H9 (cell line): ENCODE measurements at regions not wholly inside any gene's neighbourhood (a gene's known extent, or its start where the extent isn't known, plus 50 kb on each side); places are given as distances from the start of the nearest gene placed in this dataset.

Source experiments
- DNase-seq: peaks from one replicate; pipeline ENCODE4 v3.0.0-alpha.2; 2017
- H2AFZ ChIP-seq: one replicate; pipeline ENCODE4 v1.6.1; 2013; ENCODE audit warnings: mild to moderate bottlenecking, low read length, control low read depth, moderate library complexity
- H2AK5ac ChIP-seq: 2 replicates; pipeline ENCODE4 v1.6.1; 2013; ENCODE audit warnings: low read length, control low read depth, mixed read lengths; ENCODE audit not compliant: insufficient read length
- H2BK120ac ChIP-seq: one replicate; pipeline ENCODE4 v1.6.1; 2013; ENCODE audit warnings: low read depth, mild to moderate bottlenecking, low read length, control low read depth, inconsistent platforms; ENCODE audit not compliant: poor library complexity, severe bottlenecking
- H2BK12ac ChIP-seq: 2 replicates; pipeline ENCODE4 v1.6.1; 2013; ENCODE audit warnings: low read length, control low read depth, mixed read lengths, low read depth; ENCODE audit not compliant: insufficient read length
- H2BK15ac ChIP-seq: 2 replicates; pipeline ENCODE4 v1.6.1; 2013; ENCODE audit warnings: low read depth, low read length, control low read depth
- H2BK20ac ChIP-seq: one replicate; pipeline ENCODE4 v1.6.1; 2013; ENCODE audit warnings: low read depth, mild to moderate bottlenecking, low read length, control low read depth, inconsistent platforms; ENCODE audit not compliant: poor library complexity, severe bottlenecking
- H2BK5ac ChIP-seq: 2 replicates; pipeline ENCODE4 v1.6.1; 2013; ENCODE audit warnings: low read length, control low read depth, mixed read lengths; ENCODE audit not compliant: insufficient read length
- H3K14ac ChIP-seq: 2 replicates; pipeline ENCODE4 v1.6.1; 2013; ENCODE audit warnings: low read length, control low read depth; ENCODE audit not compliant: insufficient read depth
- H3K18ac ChIP-seq: 2 replicates; pipeline ENCODE4 v1.6.1; 2013; ENCODE audit warnings: low read depth, mild to moderate bottlenecking, mixed read lengths, low read length, control low read depth; ENCODE audit not compliant: insufficient read length
- H3K23ac ChIP-seq: 2 replicates; pipeline ENCODE4 v1.6.1; 2013; ENCODE audit warnings: low read length, control low read depth, mixed read lengths, low read depth; ENCODE audit not compliant: insufficient read length
- H3K23me2 ChIP-seq: 2 replicates; pipeline ENCODE4 v1.6.1; 2013; ENCODE audit warnings: low read depth, mild to moderate bottlenecking, mixed read lengths, low read length, control low read depth; ENCODE audit not compliant: insufficient read length, poor library complexity, severe bottlenecking
- H3K27ac ChIP-seq: 2 replicates; pipeline ENCODE4 v1.5.1; 2013; ENCODE audit warnings: low read length, control low read depth, mixed read lengths, low read depth; ENCODE audit not compliant: insufficient read length
- H3K27me3 ChIP-seq: 2 replicates; pipeline ENCODE4 v1.6.1; 2013; ENCODE audit warnings: low read length, control low read depth, inconsistent platforms; ENCODE audit not compliant: insufficient read depth
- H3K4ac ChIP-seq: 2 replicates; pipeline ENCODE4 v1.6.1; 2013; ENCODE audit warnings: low read depth, mild to moderate bottlenecking, control low read depth, inconsistent platforms, low read length, moderate library complexity
- H3K4me1 ChIP-seq: 2 replicates; pipeline ENCODE4 v1.6.1; 2013; ENCODE audit warnings: low read length, control low read depth, inconsistent platforms; ENCODE audit not compliant: insufficient read depth
- H3K4me2 ChIP-seq: 2 replicates; pipeline ENCODE4 v1.6.1; 2013; ENCODE audit warnings: low read length, control low read depth, mixed read lengths; ENCODE audit not compliant: insufficient read length, insufficient read depth
- H3K56ac ChIP-seq: 2 replicates; pipeline ENCODE4 v1.6.1; 2013; ENCODE audit warnings: low read depth, mild to moderate bottlenecking, mixed read lengths, low read length, control low read depth; ENCODE audit not compliant: insufficient read length
- H3K79me1 ChIP-seq: 2 replicates; pipeline ENCODE4 v1.6.1; 2013; ENCODE audit warnings: low read depth, mild to moderate bottlenecking, moderate library complexity, low read length, control low read depth, inconsistent platforms; ENCODE audit not compliant: insufficient read depth, poor library complexity, severe bottlenecking
- H3K79me2 ChIP-seq: 2 replicates; pipeline ENCODE4 v1.6.1; 2013; ENCODE audit warnings: low read length, control low read depth, inconsistent platforms; ENCODE audit not compliant: insufficient read depth
- H3K9ac ChIP-seq: 2 replicates; pipeline ENCODE4 v1.6.1; 2013; ENCODE audit warnings: low read length, control low read depth, mixed read lengths; ENCODE audit not compliant: insufficient read length; ENCODE audit errors: extremely low read depth
- H3K9me3 ChIP-seq: one replicate; pipeline ENCODE4 v1.6.1; 2013; ENCODE audit warnings: low read depth, low read length, inconsistent platforms; ENCODE audit not compliant: control insufficient read depth
- H3T11ph ChIP-seq: one replicate; pipeline ENCODE4 v1.6.1; 2013; ENCODE audit warnings: mild to moderate bottlenecking, low read length, control low read depth, inconsistent platforms
- H4K20me1 ChIP-seq: one replicate; pipeline ENCODE4 v1.6.1; 2013; ENCODE audit not compliant: control insufficient read depth, insufficient read length, insufficient read depth
- H4K5ac ChIP-seq: 2 replicates; pipeline ENCODE4 v1.6.1; 2013; ENCODE audit warnings: low read depth, mild to moderate bottlenecking, mixed read lengths, low read length, control low read depth; ENCODE audit not compliant: insufficient read length
- H4K8ac ChIP-seq: replicated peaks from 2 replicates; pipeline ENCODE4 v1.6.1; 2013; ENCODE audit warnings: low read length, control low read depth, mixed read lengths, low read depth; ENCODE audit not compliant: insufficient read length
- H4K91ac ChIP-seq: 2 replicates; pipeline ENCODE4 v1.6.1; 2013; ENCODE audit warnings: low read depth, mild to moderate bottlenecking, moderate library complexity, mixed read lengths, low read length, control low read depth; ENCODE audit not compliant: insufficient read length
- H3K27ac Mint-ChIP-seq, 3 experiments: 2 replicates in 2 of 3; 3 replicates in 1 of 3; pipeline ENCODE4 v1.8.0; 2020 to 2021; ENCODE audit warnings: mixed read lengths in 3 of 3, mild to moderate bottlenecking in 1 of 3, moderate library complexity in 1 of 3
- H3K27me3 Mint-ChIP-seq: 2 replicates; pipeline ENCODE4 v1.8.0; 2021; ENCODE audit warnings: low read depth, mild to moderate bottlenecking, moderate library complexity, mixed read lengths
- H3K36me3 Mint-ChIP-seq, 3 experiments: 2 replicates in 2 of 3; 3 replicates in 1 of 3; pipeline ENCODE4 v1.8.0; 2020 to 2021; ENCODE audit warnings: low read depth in 3 of 3, mixed read lengths in 3 of 3; ENCODE audit not compliant: insufficient read depth in 1 of 3
- H3K4me1 Mint-ChIP-seq, 2 experiments: 2 replicates each; pipeline ENCODE4 v1.8.0; 2020; ENCODE audit warnings: mixed read lengths in 2 of 2
- H3K4me3 Mint-ChIP-seq, 2 experiments: 2 replicates in 1 of 2; 3 replicates in 1 of 2; pipeline ENCODE4 v1.8.0; 2020 to 2021; ENCODE audit warnings: mild to moderate bottlenecking in 2 of 2, mixed read lengths in 2 of 2, moderate library complexity in 1 of 2
- H3K9me3 Mint-ChIP-seq, 2 experiments: 2 replicates in 1 of 2; 3 replicates in 1 of 2; pipeline ENCODE4 v1.8.0; 2020; ENCODE audit warnings: mild to moderate bottlenecking in 2 of 2, mixed read lengths in 2 of 2, moderate library complexity in 1 of 2
- WGBS: extraction: QIAGEN DNeasy Blood & Tissue Kit; methylation state at CpG from one replicate; pipeline ENCODE4 v1.1.7; 2013; ENCODE audit warnings: missing lambda C conversion rate, low lambda C conversion rate, mixed read lengths; ENCODE audit not compliant: insufficient read length; ENCODE audit errors: extremely low coverage; 5-methylcytosine and 5-hydroxymethylcytosine counted together
- TF ChIP-seq, protein P1 (sequence below): fragments of 200-600 bp; sonication (generic); conservative IDR thresholded peaks from 3 replicates; pipeline ENCODE4 v1.8.0; 2021; ENCODE audit warnings: antibody characterized with exemption, mild to moderate bottlenecking

DNA sequence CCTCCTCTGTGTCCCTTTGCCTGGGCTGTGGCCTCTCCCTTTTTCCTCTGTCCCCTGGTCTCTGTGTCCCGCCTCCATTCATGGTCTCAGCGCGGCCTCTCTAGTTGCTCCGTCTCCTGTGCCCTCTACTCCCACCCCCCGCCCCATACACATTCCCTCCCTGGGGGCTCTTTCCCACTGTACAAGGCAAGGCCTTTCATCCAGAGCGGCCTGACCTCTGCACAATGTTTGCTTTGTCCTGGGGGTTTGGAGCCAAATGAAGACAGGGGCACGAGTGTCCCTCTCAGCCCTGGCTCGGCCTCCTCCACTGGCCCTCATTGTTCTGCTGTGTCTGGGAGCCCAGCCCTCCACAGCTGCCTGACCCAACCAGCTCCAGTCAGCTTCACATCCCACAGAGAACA lies 678.6 kb downstream of the BCL11B start:
- Histone ChIP-seq H3K79me2 (no peaks in the 10 kb centered on the region), H2BK12ac (no peak overlapping the region), H3K27ac (no peak overlapping the region), H3K4me2 (no peak overlapping the region), H3K4me1 (no peaks in the 10 kb centered on the region), H3K56ac (no peak overlapping the region), H3K14ac (no peak overlapping the region), H3T11ph (no peak overlapping the region), H4K8ac (no peak overlapping the region), H3K18ac (no peak overlapping the region), H3K4ac (no peak overlapping the region), H3K9me3 (no peaks in the 10 kb centered on the region), H2AFZ (no peak overlapping the region), H2BK120ac (no peak overlapping the region), H4K5ac (no peak overlapping the region), H3K27me3 (no peaks in the 10 kb centered on the region), H4K20me1 (no peaks in the 10 kb centered on the region), H4K91ac (no peak overlapping the region), H2BK5ac (no peak overlapping the region), H3K23me2 (no peaks in the 10 kb centered on the region), H2AK5ac (no peak overlapping the region), H2BK20ac (no peak overlapping the region), H3K79me1 (no peaks in the 10 kb centered on the region), H3K9ac (no peak overlapping the region), H2BK15ac (no peak overlapping the region), H3K23ac (no peak overlapping the region)
- TF ChIP-seq, protein P1, sequence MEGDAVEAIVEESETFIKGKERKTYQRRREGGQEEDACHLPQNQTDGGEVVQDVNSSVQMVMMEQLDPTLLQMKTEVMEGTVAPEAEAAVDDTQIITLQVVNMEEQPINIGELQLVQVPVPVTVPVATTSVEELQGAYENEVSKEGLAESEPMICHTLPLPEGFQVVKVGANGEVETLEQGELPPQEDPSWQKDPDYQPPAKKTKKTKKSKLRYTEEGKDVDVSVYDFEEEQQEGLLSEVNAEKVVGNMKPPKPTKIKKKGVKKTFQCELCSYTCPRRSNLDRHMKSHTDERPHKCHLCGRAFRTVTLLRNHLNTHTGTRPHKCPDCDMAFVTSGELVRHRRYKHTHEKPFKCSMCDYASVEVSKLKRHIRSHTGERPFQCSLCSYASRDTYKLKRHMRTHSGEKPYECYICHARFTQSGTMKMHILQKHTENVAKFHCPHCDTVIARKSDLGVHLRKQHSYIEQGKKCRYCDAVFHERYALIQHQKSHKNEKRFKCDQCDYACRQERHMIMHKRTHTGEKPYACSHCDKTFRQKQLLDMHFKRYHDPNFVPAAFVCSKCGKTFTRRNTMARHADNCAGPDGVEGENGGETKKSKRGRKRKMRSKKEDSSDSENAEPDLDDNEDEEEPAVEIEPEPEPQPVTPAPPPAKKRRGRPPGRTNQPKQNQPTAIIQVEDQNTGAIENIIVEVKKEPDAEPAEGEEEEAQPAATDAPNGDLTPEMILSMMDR = no peak
- Mint-ChIP-seq H3K36me3 (peaks cover 3 to 4% (median 4%) of the 10 kb centered on the region in 3 experiments; a peak in 3 of 7 replicates), H3K4me1 (no peaks in the 10 kb centered on the region), H3K4me3 (no peak overlapping the region), H3K27ac (no peak overlapping the region), H3K9me3 (peaks cover 12 to 16% of the 10 kb centered on the region in 2 experiments; a peak in 3 of 5 replicates), H3K27me3 (no peaks in the 10 kb centered on the region)
- WGBS = no CpG with 5 or more reads among the region's 8 CpGs
- no peak for DNase-seq
